HG03060 (cell line): ENCODE measurements at regions not wholly inside any gene's neighbourhood (a gene's known extent, or its start where the extent isn't known, plus 50 kb on each side); places are given as distances from the start of the nearest gene placed in this dataset.
"Not testable (repeated sequence)": the region's sequence is repeated elsewhere in the genome, so short reads cannot be mapped to it uniquely, and the experiment has no call there.

Experiments used
- ATAC-seq: cut with Tn5 transposase; IDR thresholded peaks from one replicate; pipeline ENCODE4 v1.9.1; 2021; ENCODE audit warnings: low read depth, moderate number of reproducible peaks; ENCODE audit not compliant: unreplicated experiment

GRCh38 chr1:98575955-98576354, 85.6 kb upstream of the SNX7 start:
- no peak for ATAC-seq

GRCh38 chr1:98565951-98566350, 95.6 kb upstream of the SNX7 start:
- no peak for ATAC-seq

GRCh38 chr1:98559291-98559690, 102.2 kb upstream of the SNX7 start:
- ATAC-seq = no peak

GRCh38 chr1:98557895-98558294, 103.6 kb upstream of the SNX7 start:
- ATAC-seq = no peak

GRCh38 chr1:98556521-98557158, 104.9 kb upstream of the SNX7 start:
- ATAC-seq = no peak

GRCh38 chr1:98555814-98556213, 105.7 kb upstream of the SNX7 start:
- no peak for ATAC-seq

- ATAC-seq = not testable (repeated sequence)
These were observed 108.9 kb upstream of the SNX7 start for GRCh38 chr1:98552576-98553074.

GRCh38 chr1:98550076-98550475, 111.4 kb upstream of the SNX7 start:
- no peak for ATAC-seq

GRCh38 chr1:98546319-98546718, 115.2 kb upstream of the SNX7 start:
- ATAC-seq = no peak

GRCh38 chr1:98538106-98538505, 123.4 kb upstream of the SNX7 start:
- no peak for ATAC-seq

GRCh38 chr1:98523256-98523655, 138.3 kb upstream of the SNX7 start:
- ATAC-seq = no peak

- no peak for ATAC-seq
These were observed 145.2 kb upstream of the SNX7 start for GRCh38 chr1:98516306-98516705.

- ATAC-seq = no peak
These were observed 145.8 kb upstream of the SNX7 start for GRCh38 chr1:98515744-98516143.

GRCh38 chr1:98512216-98512615, 149.3 kb upstream of the SNX7 start:
- ATAC-seq = not testable (repeated sequence)

- no peak for ATAC-seq
These were observed 157.8 kb upstream of the SNX7 start for GRCh38 chr1:98503771-98504170.

- no peak for ATAC-seq
These were observed 158.6 kb upstream of the SNX7 start for GRCh38 chr1:98502937-98503336.

GRCh38 chr1:98500324-98500723, 161.2 kb upstream of the SNX7 start:
- no peak for ATAC-seq

- no peak for ATAC-seq
These were observed 162.9 kb upstream of the SNX7 start for GRCh38 chr1:98498651-98499050.

GRCh38 chr1:98497497-98497896, 164.0 kb upstream of the SNX7 start:
- ATAC-seq = no peak

- no peak for ATAC-seq
These were observed 165.1 kb upstream of the SNX7 start for GRCh38 chr1:98496256-98496995.

GRCh38 chr1:98493469-98493868, 168.1 kb upstream of the SNX7 start:
- no peak for ATAC-seq

- ATAC-seq = no peak
These were observed 171.4 kb upstream of the SNX7 start for GRCh38 chr1:98490099-98490498.
